Endometrial microvascular endothelial cells (primary cell): ENCODE measurements at regions not wholly inside any gene's neighbourhood (a gene's known extent, or its start where the extent isn't known, plus 50 kb on each side); places are given as distances from the start of the nearest gene placed in this dataset.

Experiments
- in situ Hi-C: cut with HindIII; loops from 2 replicates; pipeline ENCODE4 v1.10.0; 2017; ENCODE audit warnings: low sequenced_read_pairs, low pct_unique_long_range_greater_than_20kb; ENCODE audit errors: inconsistent ontology term

DNA sequence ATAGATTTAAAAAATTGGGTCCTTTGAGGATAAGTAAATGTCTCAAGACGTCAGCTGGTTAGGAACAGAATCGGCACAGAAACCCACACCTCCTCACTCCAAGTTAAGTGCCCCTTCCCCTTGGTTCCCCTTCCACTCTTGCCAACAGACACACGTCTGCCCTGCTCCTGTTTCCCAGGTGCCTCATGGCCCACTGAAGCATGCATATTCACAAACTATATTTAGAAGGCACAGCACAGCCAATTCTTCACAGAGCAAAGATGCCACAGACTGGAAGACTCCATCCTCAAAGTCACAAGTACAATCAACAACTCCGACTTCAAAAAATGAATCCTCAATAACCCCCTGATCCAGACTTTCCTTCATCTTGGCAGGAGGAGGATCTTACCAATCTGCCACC lies 295.4 kb upstream of the NR2F2 start:
- in situ Hi-C loops: loop anchor here (25.0 kb wide), 1 partner anchor 302 kb away; the partner anchor contains the start of gene NR2F2

- in situ Hi-C loops: loop anchor here (25.0 kb wide), 1 partner anchor 302 kb away; the partner anchor contains the start of gene NR2F2
These were observed 294.9 kb upstream of the NR2F2 start for GRCh38 chr15:96035635-96036034.

- in situ Hi-C loops: loop anchor here (25.0 kb wide), 1 partner anchor 300 kb away; the partner anchor contains the start of gene NR2F2
These were observed 292.9 kb upstream of the NR2F2 start for GRCh38 chr15:96037584-96037983.

DNA sequence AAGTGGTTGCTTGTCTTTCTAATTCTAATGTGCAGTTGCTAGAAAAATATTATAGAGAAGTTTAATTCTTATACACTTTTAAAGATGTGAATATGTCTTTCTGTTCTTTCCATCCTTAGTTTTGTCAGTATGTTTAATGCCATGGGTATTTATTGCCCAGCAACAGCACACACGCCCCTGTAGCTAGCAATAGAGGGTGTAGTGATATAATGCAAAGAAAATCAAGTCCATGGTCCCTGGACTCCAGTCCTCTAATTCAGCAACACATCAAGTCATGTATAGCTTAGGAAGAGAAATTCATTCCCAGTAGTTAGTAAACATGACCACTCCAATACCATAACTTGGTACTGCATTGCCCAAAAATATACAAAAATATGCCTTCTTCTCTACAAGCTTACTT lies 292.4 kb upstream of the NR2F2 start:
- in situ Hi-C loops: loop anchor here (25.0 kb wide), 1 partner anchor 299 kb away; the partner anchor contains the start of gene NR2F2

DNA sequence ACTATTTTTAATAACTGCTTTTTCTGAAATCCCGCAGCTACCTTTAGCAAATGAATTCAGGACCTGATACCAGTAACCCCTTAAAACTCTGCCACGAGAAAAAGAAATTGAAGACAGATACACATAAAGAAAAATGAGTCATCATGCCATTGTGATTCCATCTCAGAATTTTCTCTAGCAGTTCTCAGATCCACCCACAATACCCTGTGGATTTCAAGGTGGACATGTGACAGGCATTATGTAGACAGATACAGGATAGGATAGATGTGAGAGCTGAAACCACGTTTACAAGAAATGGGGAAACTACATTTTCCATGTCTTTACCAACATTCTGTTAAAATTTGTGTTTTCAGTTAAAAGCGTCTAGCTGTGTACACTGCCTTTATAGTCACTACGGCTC lies 291.9 kb upstream of the NR2F2 start:
- in situ Hi-C loops: loop anchor here (25.0 kb wide), 1 partner anchor 299 kb away; the partner anchor contains the start of gene NR2F2

GRCh38 chr15:96041982-96042733 lies 288.3 kb upstream of the NR2F2 start:
- in situ Hi-C loops: loop anchor here (25.0 kb wide), 1 partner anchor 295 kb away; the partner anchor contains the start of gene NR2F2

GRCh38 chr15:96042734-96043224 lies 287.7 kb upstream of the NR2F2 start:
- in situ Hi-C loops: loop anchor here (25.0 kb wide), 1 partner anchor 295 kb away; the partner anchor contains the start of gene NR2F2

- in situ Hi-C loops: loop anchor here (25.0 kb wide), 1 partner anchor 294 kb away; the partner anchor contains the start of gene NR2F2
These were observed 286.8 kb upstream of the NR2F2 start for GRCh38 chr15:96043591-96044171.

DNA sequence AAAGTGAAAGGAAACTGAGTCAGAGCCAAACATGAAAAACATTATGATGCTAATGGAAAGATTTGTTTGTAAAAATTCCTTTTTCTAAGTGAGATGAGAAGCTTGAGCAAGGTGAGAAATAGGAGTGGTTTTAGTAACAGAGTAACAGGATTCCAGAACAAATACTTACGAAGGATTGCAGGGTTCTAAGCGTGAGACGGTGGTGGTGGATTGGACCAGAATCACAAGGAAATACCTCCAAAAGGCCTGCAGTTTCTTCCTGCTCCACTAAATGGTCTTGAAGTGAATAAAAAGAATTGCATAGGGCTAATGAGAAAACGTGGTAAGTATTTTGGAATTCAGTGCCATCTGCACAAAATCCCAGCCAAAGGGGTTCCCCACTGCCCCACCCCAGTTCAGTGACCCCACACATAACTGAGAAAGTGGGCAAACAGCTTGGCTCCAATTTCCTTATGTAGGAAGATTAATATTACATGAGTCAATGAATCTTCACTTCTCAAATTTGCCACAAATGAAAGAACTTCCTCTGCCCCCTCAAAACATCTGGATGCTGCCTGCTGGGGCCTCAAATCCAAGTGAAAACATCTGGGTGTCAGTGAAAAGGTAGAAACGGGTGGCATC lies 283.8 kb upstream of the NR2F2 start:
- in situ Hi-C loops: loop anchor here (25.0 kb wide), 1 partner anchor 291 kb away; the partner anchor contains the start of gene NR2F2

GRCh38 chr15:96047255-96047931 lies 283.1 kb upstream of the NR2F2 start:
- in situ Hi-C loops: loop anchor here (25.0 kb wide), 1 partner anchor 290 kb away; the partner anchor contains the start of gene NR2F2

- in situ Hi-C loops: loop anchor here (25.0 kb wide), 1 partner anchor 288 kb away; the partner anchor contains the start of gene NR2F2
These were observed 281.2 kb upstream of the NR2F2 start for GRCh38 chr15:96049323-96049722.

- in situ Hi-C loops: loop anchor here (25.0 kb wide), 1 partner anchor 288 kb away; the partner anchor contains the start of gene NR2F2
These were observed 280.7 kb upstream of the NR2F2 start for GRCh38 chr15:96049766-96050165.

GRCh38 chr15:96051598-96051997 lies 278.9 kb upstream of the NR2F2 start:
- in situ Hi-C loops: no loop called here

DNA sequence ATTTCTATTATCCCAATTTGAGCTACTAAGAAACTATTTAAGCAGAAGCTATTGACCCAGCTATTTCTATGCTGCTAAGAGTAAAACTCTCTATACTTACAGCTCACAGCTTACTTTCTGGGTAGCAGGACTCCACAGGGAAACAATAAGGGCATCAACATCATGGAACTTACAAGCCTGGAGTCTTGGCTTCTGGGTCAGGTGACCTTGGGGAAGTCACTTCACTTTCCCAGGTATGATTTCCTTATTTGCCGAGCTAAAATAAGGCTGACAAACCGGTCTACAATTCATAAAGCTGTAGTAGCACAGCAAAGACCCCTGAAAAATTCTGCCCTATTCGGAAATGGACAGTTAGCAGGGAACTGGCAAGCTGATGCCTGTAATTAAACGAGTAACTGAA lies 278.3 kb upstream of the NR2F2 start:
- in situ Hi-C loops: no loop called here

GRCh38 chr15:96052572-96053030 lies 277.9 kb upstream of the NR2F2 start:
- in situ Hi-C loops: no loop called here

- in situ Hi-C loops: no loop called here
These were observed 277.3 kb upstream of the NR2F2 start for GRCh38 chr15:96053031-96053780.

GRCh38 chr15:96053781-96054428 lies 276.6 kb upstream of the NR2F2 start:
- in situ Hi-C loops: no loop called here
